Calu3 (cell line): ENCODE measurements at regions not wholly inside any gene's neighbourhood (a gene's known extent, or its start where the extent isn't known, plus 50 kb on each side); places are given as distances from the start of the nearest gene placed in this dataset.

ENCODE experiments used
- BruUV-seq: library from RNA; stranded (reverse); fragments of 400-500 nt; replicated peaks from 2 replicates; lab custom pipeline; 2021; lab: Mats Ljungman, UMichigan
- CTCF ChIA-PET: fragments of 300-600 bp; sonication (Branson Sonifier 250); formaldehyde crosslinking; loops from one replicate; lab custom pipeline; 2022; ENCODE audit warnings: antibody characterized with exemption; lab: Charles Lee
- DNase-seq: peaks from one replicate; pipeline ENCODE4 v3.0.0; 2022
- H3K27ac Mint-ChIP-seq: one replicate; pipeline ENCODE4 v1.8.0; 2022; ENCODE audit warnings: mixed read lengths; ENCODE audit not compliant: unreplicated experiment
- H3K27me3 Mint-ChIP-seq: one replicate; pipeline ENCODE4 v1.8.0; 2022; ENCODE audit warnings: mixed read lengths; ENCODE audit not compliant: unreplicated experiment
- H3K36me3 Mint-ChIP-seq: one replicate; pipeline ENCODE4 v1.8.0; 2022; ENCODE audit warnings: mild to moderate bottlenecking, moderate library complexity, mixed read lengths; ENCODE audit not compliant: insufficient read depth, unreplicated experiment
- H3K4me1 Mint-ChIP-seq: one replicate; pipeline ENCODE4 v1.8.0; 2022; ENCODE audit warnings: mild to moderate bottlenecking, low read depth, mixed read lengths; ENCODE audit not compliant: unreplicated experiment
- H3K4me3 Mint-ChIP-seq: one replicate; pipeline ENCODE4 v1.8.0; 2022; ENCODE audit warnings: mild to moderate bottlenecking, low read depth, moderate library complexity, mixed read lengths; ENCODE audit not compliant: unreplicated experiment
- H3K9me3 Mint-ChIP-seq: one replicate; pipeline ENCODE4 v1.8.0; 2022; ENCODE audit warnings: low read depth, mixed read lengths; ENCODE audit not compliant: unreplicated experiment
- CTCF ChIP-seq: fragments of 200-600 bp; IDR thresholded peaks from one replicate; pipeline ENCODE4 v1.8.0; 2022; ENCODE audit warnings: antibody characterized with exemption; ENCODE audit not compliant: unreplicated experiment
- intact Hi-C: fragments of 100-400 bp; cut with micrococcal nuclease; formaldehyde crosslinking; loops from one replicate; pipeline ENCODE4 v1.10.0; 2022; ENCODE audit not compliant: unreplicated experiment

DNA sequence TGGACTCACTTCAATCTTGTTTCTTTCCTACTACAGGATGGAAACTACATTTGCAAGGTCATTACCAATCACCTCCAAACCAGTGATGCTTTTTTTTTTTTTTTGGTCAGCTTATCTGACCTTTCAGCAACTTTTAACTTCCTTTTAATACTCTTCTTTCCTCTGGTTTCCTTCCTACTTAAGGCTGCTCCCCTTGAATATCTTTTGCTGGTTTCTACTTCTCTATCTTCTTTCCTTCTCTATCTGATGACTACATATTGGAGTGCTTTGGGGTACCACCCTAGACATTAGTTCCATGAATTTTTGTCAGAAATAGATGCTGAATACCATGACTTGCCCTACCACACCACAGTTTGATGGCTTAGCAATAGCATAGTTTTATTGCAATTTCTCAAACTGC, 197.7 kb upstream of the DDHD1 start:
- Mint-ChIP-seq H3K27ac (no peak overlapping the region), H3K27me3 (no peaks in the 10 kb centered on the region), H3K4me1 (no peaks in the 10 kb centered on the region), H3K36me3 (no peaks in the 10 kb centered on the region), H3K4me3 (no peak overlapping the region), H3K9me3 (no peaks in the 10 kb centered on the region)
- CTCF ChIA-PET: interaction anchor here (0.5 kb wide), 1 partner anchor 133 kb away, joined by 3 read pairs; no protein-coding TSS in a partner anchor
- no peak for DNase-seq
- intact Hi-C loops: no loop called here
- no TSS peak for BruUV-seq
- no peak for TF ChIP-seq CTCF

DNA sequence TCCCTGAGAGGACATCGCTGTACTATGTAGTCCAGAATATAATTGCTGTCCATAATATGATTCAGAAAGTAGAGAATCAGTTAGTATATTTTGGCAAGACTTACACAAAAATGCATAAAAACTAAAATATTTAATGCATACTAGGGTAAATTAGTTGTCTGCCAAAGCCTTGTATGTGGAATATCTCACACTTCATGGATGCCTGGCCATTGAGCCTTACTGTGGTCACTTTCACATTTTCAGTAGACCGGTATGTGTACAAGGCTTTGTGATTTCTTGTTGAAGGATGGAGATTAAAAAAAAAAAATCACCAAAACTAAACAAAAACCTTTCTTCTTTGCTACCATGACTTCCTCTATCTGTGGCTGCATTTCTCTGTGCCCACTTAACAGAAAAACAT, 197.3 kb upstream of the DDHD1 start:
- no TSS peak for BruUV-seq
- H3K9me3 Mint-ChIP-seq: no peaks in the 10 kb centered on the region
- H3K4me3 Mint-ChIP-seq: no peak overlapping the region
- no peaks in the 10 kb centered on the region for H3K36me3 Mint-ChIP-seq
- no peak for TF ChIP-seq CTCF
- no peak for DNase-seq
- H3K4me1 Mint-ChIP-seq: no peaks in the 10 kb centered on the region
- CTCF ChIA-PET: interaction anchor here (0.7 kb wide), 1 partner anchor 581 kb away, joined by 3 read pairs; no protein-coding TSS in a partner anchor
- intact Hi-C loops: no loop called here
- H3K27me3 Mint-ChIP-seq: no peaks in the 10 kb centered on the region
- no peak overlapping the region for H3K27ac Mint-ChIP-seq

DNA sequence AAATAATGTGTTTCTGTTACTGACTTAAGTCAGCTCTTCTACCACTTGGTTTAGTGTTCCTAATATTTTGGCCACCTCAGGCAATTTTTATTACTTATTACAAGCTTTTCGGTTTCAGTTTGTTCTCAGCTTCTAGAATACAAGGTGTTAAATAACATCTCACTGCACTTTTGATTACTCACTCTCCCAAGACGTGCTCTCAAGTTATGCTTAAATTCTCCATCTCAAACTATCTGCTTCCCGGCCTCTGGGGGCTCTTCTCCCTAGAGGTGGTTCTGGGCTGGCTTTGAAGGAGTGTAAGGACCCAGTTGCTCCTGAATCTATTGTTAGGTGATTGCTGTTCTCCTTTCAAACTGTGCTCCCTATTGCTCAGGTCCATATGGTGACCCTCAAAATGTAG, 193.9 kb upstream of the DDHD1 start:
- CTCF ChIA-PET: no interaction called here
- no TSS peak for BruUV-seq
- no peak for DNase-seq
- no peak overlapping the region for H3K4me3 Mint-ChIP-seq
- no peaks in the 10 kb centered on the region for H3K4me1 Mint-ChIP-seq
- H3K27ac Mint-ChIP-seq: no peak overlapping the region
- intact Hi-C loops: no loop called here
- TF ChIP-seq CTCF: no peak
- H3K36me3 Mint-ChIP-seq: no peaks in the 10 kb centered on the region
- H3K9me3 Mint-ChIP-seq: no peaks in the 10 kb centered on the region
- no peaks in the 10 kb centered on the region for H3K27me3 Mint-ChIP-seq

DNA sequence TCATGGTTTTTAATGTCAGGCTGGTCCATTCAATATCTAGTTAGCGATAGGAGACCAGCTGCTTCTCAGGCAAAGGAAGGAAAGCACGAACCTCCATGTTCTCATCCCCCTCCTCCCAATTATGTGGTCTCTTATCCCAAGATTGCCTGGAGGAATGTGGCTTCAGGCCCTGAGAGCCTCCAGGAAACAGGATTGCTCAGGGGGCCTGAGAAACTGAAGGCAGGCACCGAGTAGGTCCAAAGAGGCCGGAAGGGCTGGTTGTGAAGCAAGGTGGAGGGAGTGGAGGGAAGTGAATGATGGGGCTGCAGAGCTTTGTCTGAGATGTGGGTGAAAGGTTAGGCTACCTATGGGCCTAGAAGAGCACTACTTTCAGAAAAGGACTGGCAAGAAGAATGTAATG, 188.2 kb upstream of the DDHD1 start:
- intact Hi-C loops: no loop called here
- CTCF ChIA-PET: no interaction called here
- DNase-seq: no peak
- Mint-ChIP-seq H3K4me3 (no peak overlapping the region), H3K9me3 (no peaks in the 10 kb centered on the region), H3K27ac (no peak overlapping the region), H3K4me1 (no peaks in the 10 kb centered on the region), H3K27me3 (no peaks in the 10 kb centered on the region), H3K36me3 (no peaks in the 10 kb centered on the region)
- TF ChIP-seq CTCF: no peak
- no TSS peak for BruUV-seq
